ENCODE measurements at regions not wholly inside any gene's neighbourhood (a gene's known extent, or its start where the extent isn't known, plus 50 kb on each side); places are given as distances from the start of the nearest gene placed in this dataset.

DNA sequence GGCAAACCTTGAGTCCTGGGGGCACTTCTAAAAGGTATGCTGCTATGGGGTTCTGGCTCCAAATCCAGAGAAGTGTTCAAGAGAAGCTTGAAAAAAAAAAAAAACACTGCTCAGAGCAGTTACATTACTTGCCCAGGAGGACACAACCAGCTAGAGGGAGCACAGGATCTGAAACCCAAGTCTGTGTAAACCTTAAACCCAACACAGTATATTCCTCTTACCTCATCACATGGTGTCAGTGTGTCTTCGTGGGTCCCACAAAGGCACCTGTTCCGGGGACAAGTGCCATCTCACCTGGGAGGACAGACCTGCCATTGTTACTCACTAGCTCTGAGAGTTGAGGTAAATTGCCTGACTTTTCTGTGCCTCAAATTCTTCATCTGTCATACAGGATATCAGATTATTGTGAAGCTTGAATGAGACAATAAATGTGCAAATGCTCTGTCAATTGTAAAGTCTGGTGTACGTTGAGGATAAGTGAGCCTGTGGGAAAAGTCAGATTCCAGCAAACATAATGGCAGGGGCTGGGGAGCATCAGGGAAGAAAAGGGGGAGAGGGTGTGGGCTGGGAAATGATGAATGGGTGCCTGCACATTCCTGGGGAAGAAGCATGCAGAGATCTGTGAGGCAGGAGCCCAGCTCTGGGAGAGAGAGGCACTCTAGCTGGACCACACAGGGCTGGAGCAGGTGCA, 170.4 kb upstream of the ZC3H12A start:
- TF ChIP-seq, protein P1, sequence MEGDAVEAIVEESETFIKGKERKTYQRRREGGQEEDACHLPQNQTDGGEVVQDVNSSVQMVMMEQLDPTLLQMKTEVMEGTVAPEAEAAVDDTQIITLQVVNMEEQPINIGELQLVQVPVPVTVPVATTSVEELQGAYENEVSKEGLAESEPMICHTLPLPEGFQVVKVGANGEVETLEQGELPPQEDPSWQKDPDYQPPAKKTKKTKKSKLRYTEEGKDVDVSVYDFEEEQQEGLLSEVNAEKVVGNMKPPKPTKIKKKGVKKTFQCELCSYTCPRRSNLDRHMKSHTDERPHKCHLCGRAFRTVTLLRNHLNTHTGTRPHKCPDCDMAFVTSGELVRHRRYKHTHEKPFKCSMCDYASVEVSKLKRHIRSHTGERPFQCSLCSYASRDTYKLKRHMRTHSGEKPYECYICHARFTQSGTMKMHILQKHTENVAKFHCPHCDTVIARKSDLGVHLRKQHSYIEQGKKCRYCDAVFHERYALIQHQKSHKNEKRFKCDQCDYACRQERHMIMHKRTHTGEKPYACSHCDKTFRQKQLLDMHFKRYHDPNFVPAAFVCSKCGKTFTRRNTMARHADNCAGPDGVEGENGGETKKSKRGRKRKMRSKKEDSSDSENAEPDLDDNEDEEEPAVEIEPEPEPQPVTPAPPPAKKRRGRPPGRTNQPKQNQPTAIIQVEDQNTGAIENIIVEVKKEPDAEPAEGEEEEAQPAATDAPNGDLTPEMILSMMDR (conservative IDR thresholded peaks at IDR 0.05): no peak
- no peak for TF ChIP-seq ZFX (IDR thresholded peaks at IDR 0.05)
